ENCODE measurements at regions not wholly inside any gene's neighbourhood (a gene's known extent, or its start where the extent isn't known, plus 50 kb on each side); places are given as distances from the start of the nearest gene placed in this dataset.

- TF ChIP-seq NFRKB (IDR thresholded peaks at IDR 0.05) (no peak), FOXA1 (IDR thresholded peaks at IDR 0.05) (no peak), FOXK2 (IDR thresholded peaks at IDR 0.05) (no peak), LEF1 (IDR thresholded peaks at IDR 0.05; ENCODE audit: borderline replicate concordance) (no peak), L3MBTL2 (conservative IDR thresholded peaks at IDR 0.05) (no peak), FOXM1 (IDR thresholded peaks at IDR 0.05; ENCODE audit: borderline replicate concordance) (no peak), ZNF384 (IDR thresholded peaks at IDR 0.05) (no peak), TARDBP (IDR thresholded peaks at IDR 0.05) (no peak), HDGF (IDR thresholded peaks at IDR 0.05; ENCODE audit: borderline replicate concordance) (no peak), SP1 (IDR thresholded peaks at IDR 0.05) (no peak), ELF4 (IDR thresholded peaks at IDR 0.05) (no peak), ARNT (IDR thresholded peaks at IDR 0.05) (no peak), BHLHE40 (IDR thresholded peaks at IDR 0.05; ENCODE audit: borderline replicate concordance) (no peak)
- TF ChIP-seq, protein P1, sequence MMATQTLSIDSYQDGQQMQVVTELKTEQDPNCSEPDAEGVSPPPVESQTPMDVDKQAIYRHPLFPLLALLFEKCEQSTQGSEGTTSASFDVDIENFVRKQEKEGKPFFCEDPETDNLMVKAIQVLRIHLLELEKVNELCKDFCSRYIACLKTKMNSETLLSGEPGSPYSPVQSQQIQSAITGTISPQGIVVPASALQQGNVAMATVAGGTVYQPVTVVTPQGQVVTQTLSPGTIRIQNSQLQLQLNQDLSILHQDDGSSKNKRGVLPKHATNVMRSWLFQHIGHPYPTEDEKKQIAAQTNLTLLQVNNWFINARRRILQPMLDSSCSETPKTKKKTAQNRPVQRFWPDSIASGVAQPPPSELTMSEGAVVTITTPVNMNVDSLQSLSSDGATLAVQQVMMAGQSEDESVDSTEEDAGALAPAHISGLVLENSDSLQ (IDR thresholded peaks at IDR 0.05): no peak
- POLR2A ChIA-PET: no interaction called here
- no peak for DNase-seq (ENCODE audit: extremely low spot score)
- CTCF ChIA-PET: no interaction called here
Observed at GRCh38 chr2:117523711-117524238, 290.7 kb upstream of the DDX18 start.

- ChIA-PET CTCF (interaction anchor here (0.5 to 1.2 kb wide), 2 partner anchors 18 to 21 kb away, joined by 3 to 4 read pairs; no protein-coding TSS in a partner anchor), POLR2A (no interaction called here)
- DNase-seq (ENCODE audit: extremely low spot score): peak; percentile 9
- TF ChIP-seq SP1 (IDR thresholded peaks at IDR 0.05): no peak
- no peak for TF ChIP-seq ELF4 (IDR thresholded peaks at IDR 0.05)
- TF ChIP-seq SUZ12 (IDR thresholded peaks at IDR 0.05): no peak
- TF ChIP-seq ZNF384 (IDR thresholded peaks at IDR 0.05): no peak
- TF ChIP-seq, protein P1 (IDR thresholded peaks at IDR 0.05): no peak
- no peak for TF ChIP-seq FOXM1 (IDR thresholded peaks at IDR 0.05; ENCODE audit: borderline replicate concordance)
- TF ChIP-seq CTBP1 (IDR thresholded peaks at IDR 0.05; ENCODE audit: borderline replicate concordance): no peak
- TF ChIP-seq TARDBP (IDR thresholded peaks at IDR 0.05): no peak
- TF ChIP-seq LEF1 (IDR thresholded peaks at IDR 0.05; ENCODE audit: borderline replicate concordance): no peak
- TF ChIP-seq HDGF (IDR thresholded peaks at IDR 0.05; ENCODE audit: borderline replicate concordance): no peak
- TF ChIP-seq ARNT (IDR thresholded peaks at IDR 0.05): no peak
- TF ChIP-seq NFRKB (IDR thresholded peaks at IDR 0.05): no peak
- no peak for TF ChIP-seq L3MBTL2 (conservative IDR thresholded peaks at IDR 0.05)
Observed at GRCh38 chr2:117536139-117536538, 278.4 kb upstream of the DDX18 start.

GRCh38 chr2:117537032-117537431 lies 277.5 kb upstream of the DDX18 start:
- TF ChIP-seq, protein P1 (IDR thresholded peaks at IDR 0.05): no peak
- TF ChIP-seq TARDBP (IDR thresholded peaks at IDR 0.05): no peak
- TF ChIP-seq ELF4 (IDR thresholded peaks at IDR 0.05): no peak
- TF ChIP-seq SUZ12 (IDR thresholded peaks at IDR 0.05): no peak
- no peak for TF ChIP-seq LEF1 (IDR thresholded peaks at IDR 0.05; ENCODE audit: borderline replicate concordance)
- no peak for TF ChIP-seq FOXA1 (IDR thresholded peaks at IDR 0.05)
- TF ChIP-seq L3MBTL2 (conservative IDR thresholded peaks at IDR 0.05): no peak
- TF ChIP-seq HDGF (IDR thresholded peaks at IDR 0.05; ENCODE audit: borderline replicate concordance): no peak
- TF ChIP-seq FOXM1 (IDR thresholded peaks at IDR 0.05; ENCODE audit: borderline replicate concordance): no peak
- POLR2A ChIA-PET: no interaction called here
- DNase-seq (ENCODE audit: extremely low spot score): no peak
- CTCF ChIA-PET: no interaction called here

DNA sequence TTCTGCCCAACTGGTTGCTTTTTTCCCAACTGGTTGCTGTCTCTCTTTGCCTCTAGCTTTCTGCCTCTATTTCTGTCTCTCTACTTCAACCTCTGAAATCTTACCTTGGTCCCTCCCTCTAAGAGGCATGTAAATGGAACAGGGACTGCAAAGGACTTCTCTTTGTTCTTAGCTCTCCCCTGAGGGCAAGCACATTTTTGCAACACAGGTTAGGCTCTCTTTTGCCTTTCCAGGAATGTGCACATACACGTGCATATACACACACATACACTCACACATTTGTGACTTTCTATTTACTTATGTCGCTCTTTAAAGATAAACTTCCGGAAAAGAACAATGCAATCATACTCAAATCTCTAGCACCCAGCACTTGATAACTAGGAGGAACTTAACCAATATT lies 262.6 kb upstream of the DDX18 start:
- ChIA-PET CTCF (no interaction called here), POLR2A (no interaction called here)
- TF ChIP-seq, protein P1 (IDR thresholded peaks at IDR 0.05): no peak
- no peak for TF ChIP-seq CTBP1 (IDR thresholded peaks at IDR 0.05; ENCODE audit: borderline replicate concordance)
- TF ChIP-seq NFRKB (IDR thresholded peaks at IDR 0.05): no peak
- no peak for TF ChIP-seq HDGF (IDR thresholded peaks at IDR 0.05; ENCODE audit: borderline replicate concordance)
- TF ChIP-seq LEF1 (IDR thresholded peaks at IDR 0.05; ENCODE audit: borderline replicate concordance): no peak
- no peak for TF ChIP-seq FOXA1 (IDR thresholded peaks at IDR 0.05)
- TF ChIP-seq FOXK2 (IDR thresholded peaks at IDR 0.05): no peak
- TF ChIP-seq SUZ12 (IDR thresholded peaks at IDR 0.05): no peak
- no peak for TF ChIP-seq ZNF384 (IDR thresholded peaks at IDR 0.05)
- TF ChIP-seq TARDBP (IDR thresholded peaks at IDR 0.05): no peak
- TF ChIP-seq FOXM1 (IDR thresholded peaks at IDR 0.05; ENCODE audit: borderline replicate concordance): no peak
- TF ChIP-seq ELF4 (IDR thresholded peaks at IDR 0.05): no peak
- TF ChIP-seq SP1 (IDR thresholded peaks at IDR 0.05): no peak
- no peak for TF ChIP-seq ARNT (IDR thresholded peaks at IDR 0.05)
- no peak for TF ChIP-seq BHLHE40 (IDR thresholded peaks at IDR 0.05; ENCODE audit: borderline replicate concordance)
- DNase-seq (ENCODE audit: extremely low spot score): no peak

GRCh38 chr2:117553448-117553847 lies 261.0 kb upstream of the DDX18 start:
- ChIA-PET POLR2A (no interaction called here), CTCF (no interaction called here)
- TF ChIP-seq CTBP1 (IDR thresholded peaks at IDR 0.05; ENCODE audit: borderline replicate concordance): no peak
- TF ChIP-seq ARNT (IDR thresholded peaks at IDR 0.05): no peak
- TF ChIP-seq, protein P1 (IDR thresholded peaks at IDR 0.05): no peak
- TF ChIP-seq ELF4 (IDR thresholded peaks at IDR 0.05): no peak
- TF ChIP-seq LEF1 (IDR thresholded peaks at IDR 0.05; ENCODE audit: borderline replicate concordance): no peak
- TF ChIP-seq BHLHE40 (IDR thresholded peaks at IDR 0.05; ENCODE audit: borderline replicate concordance): no peak
- no peak for TF ChIP-seq NFRKB (IDR thresholded peaks at IDR 0.05)
- no peak for TF ChIP-seq L3MBTL2 (conservative IDR thresholded peaks at IDR 0.05)
- TF ChIP-seq HDGF (IDR thresholded peaks at IDR 0.05; ENCODE audit: borderline replicate concordance): no peak
- TF ChIP-seq SP1 (IDR thresholded peaks at IDR 0.05): no peak
- TF ChIP-seq FOXK2 (IDR thresholded peaks at IDR 0.05): no peak
- DNase-seq (ENCODE audit: extremely low spot score): no peak

Measured in HEK293T (cell line).